Mammary epithelial cell (primary cell): ENCODE measurements at regions not wholly inside any gene's neighbourhood (a gene's known extent, or its start where the extent isn't known, plus 50 kb on each side); places are given as distances from the start of the nearest gene placed in this dataset.

Source experiments
- CTCF ChIP-seq, 2 donors: IDR thresholded peaks in 1 of 2; conservative IDR thresholded peaks in 1 of 2; 2 replicates each; pipeline ENCODE4 v1.5.1; 2011 to 2012; ENCODE audit warnings: inconsistent platforms in 2 of 2, low read length in 2 of 2, mild to moderate bottlenecking in 2 of 2, control low read depth in 1 of 2, low read depth in 1 of 2; ENCODE audit not compliant: insufficient read depth in 1 of 2; ENCODE audit errors: extremely low read depth in 1 of 2
- EZH2 ChIP-seq: IDR thresholded peaks from 2 replicates; pipeline ENCODE4 v1.6.1; 2012; ENCODE audit warnings: low read length, inconsistent platforms, borderline replicate concordance

GRCh38 chr21:23612210-23612609, 1995.1 kb downstream of the MRPL39 start:
- TF ChIP-seq CTCF (conservative IDR thresholded peaks at IDR 0.05 in 1 of 2, IDR thresholded peaks at IDR 0.05 in 1 of 2; ENCODE audit: extremely low read depth in 1 of 2, insufficient read depth in 1 of 2, low read depth in 1 of 2, low read length in 2 of 2): no peak
- TF ChIP-seq EZH2: no peak
